HG02870 (cell line): ENCODE measurements at regions not wholly inside any gene's neighbourhood (a gene's known extent, or its start where the extent isn't known, plus 50 kb on each side); places are given as distances from the start of the nearest gene placed in this dataset.

Source experiments
- ATAC-seq: cut with Tn5 transposase; IDR thresholded peaks from one replicate; pipeline ENCODE4 v1.9.1; 2021; ENCODE audit warnings: mild to moderate bottlenecking, moderate library complexity; ENCODE audit not compliant: unreplicated experiment

- no peak for ATAC-seq
These were observed 422.5 kb downstream of the CMPK2 start for GRCh38 chr2:6443061-6443823.

GRCh38 chr2:6444514-6444913 lies 421.2 kb downstream of the CMPK2 start:
- ATAC-seq = no peak

GRCh38 chr2:6445156-6445555 lies 420.6 kb downstream of the CMPK2 start:
- no peak for ATAC-seq

GRCh38 chr2:6446938-6447608 lies 418.6 kb downstream of the CMPK2 start:
- ATAC-seq = no peak

DNA sequence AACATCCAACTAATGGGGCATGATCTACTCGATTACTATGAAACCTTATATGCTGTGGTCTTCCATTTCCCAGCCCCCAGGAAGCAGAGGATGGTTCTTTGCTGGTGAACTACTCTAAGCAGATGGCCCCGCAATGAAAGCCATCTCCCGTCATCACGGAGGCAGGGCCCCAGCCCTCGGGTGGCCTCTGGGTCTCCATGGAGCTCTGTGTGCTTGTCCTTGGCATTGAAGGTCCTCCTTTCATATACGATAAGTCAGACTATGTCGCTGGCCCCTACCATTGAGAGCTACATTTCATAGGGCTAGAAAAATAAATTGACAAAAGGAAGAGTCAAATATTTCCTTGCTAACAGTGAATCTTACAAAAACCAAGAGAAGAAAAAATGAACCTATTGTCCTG lies 416.8 kb downstream of the CMPK2 start:
- no peak for ATAC-seq

GRCh38 chr2:6449343-6449742 lies 416.4 kb downstream of the CMPK2 start:
- ATAC-seq = no peak

DNA sequence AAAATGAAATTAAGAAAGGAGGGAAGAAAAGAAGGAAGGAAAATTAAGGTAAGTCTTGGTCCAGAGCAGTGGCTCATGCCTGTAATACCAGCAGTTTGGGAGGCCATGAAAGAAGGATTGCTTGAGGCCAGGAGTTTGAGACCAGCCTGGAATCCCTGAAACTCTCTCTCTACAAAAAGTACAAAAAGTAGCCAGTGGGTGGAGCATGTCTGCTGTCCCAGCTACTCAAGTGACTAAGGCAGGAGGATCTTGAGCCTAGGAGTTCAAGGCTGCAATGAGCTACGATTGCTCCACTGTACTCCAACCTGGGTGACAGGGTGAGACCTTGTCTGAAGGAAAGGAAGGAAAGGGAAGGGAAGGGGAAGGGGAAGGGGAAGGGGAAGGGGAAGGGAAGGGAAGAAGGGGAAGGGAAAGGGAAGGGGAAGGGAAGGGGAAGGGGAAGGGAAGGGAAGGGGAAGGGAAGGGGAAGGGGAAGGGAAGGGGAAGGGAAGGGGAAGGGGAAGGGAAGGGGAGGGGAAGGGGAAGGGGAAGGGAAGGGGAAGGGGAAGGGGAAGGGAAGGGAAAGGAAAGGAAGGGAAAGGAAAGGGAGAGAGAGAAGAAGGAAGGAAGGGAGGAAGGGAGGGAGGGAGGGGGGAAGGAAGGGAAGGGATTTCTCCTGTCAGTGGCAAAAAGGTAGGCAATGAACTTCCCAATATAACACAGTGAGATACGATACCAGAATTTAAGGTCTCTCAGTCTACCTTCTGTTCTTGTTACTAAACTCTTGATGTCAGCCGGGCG lies 412.8 kb downstream of the CMPK2 start:
- ATAC-seq = no peak

DNA sequence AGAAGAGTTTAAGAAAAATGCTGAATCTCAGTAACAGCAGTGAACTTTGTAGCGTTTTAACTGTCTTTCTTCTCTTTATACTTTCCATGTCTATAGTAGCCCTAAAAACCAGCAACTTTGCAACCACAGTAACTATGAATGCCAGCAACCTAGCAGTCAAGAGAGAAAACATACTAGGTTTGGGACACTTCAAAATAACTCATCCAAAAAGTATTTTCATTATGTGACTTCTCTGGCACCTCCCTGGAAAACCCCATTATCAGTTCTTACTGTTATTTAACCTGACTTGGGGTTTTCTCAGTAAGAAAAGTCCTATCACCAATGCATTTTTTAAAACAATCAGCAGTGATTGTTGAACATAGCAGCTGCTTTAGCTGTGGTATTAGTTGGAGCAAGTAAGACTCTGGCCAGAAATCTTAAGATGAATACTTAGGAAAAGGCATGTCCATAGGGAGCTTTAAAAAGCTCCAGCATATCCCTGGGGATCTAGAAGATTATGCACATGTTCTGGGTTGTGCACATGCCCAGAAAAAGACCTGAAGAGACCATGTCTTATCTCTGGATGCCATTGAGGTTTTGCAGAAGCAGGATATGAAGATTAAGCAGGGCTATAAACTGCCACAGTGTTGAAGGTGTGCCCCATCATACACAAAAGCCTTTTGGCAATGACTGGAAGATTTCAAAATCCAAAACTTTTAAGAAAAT lies 411.3 kb downstream of the CMPK2 start:
- ATAC-seq = peak; percentile 52

- no peak for ATAC-seq
These were observed 406.6 kb downstream of the CMPK2 start for GRCh38 chr2:6459138-6459537.

DNA sequence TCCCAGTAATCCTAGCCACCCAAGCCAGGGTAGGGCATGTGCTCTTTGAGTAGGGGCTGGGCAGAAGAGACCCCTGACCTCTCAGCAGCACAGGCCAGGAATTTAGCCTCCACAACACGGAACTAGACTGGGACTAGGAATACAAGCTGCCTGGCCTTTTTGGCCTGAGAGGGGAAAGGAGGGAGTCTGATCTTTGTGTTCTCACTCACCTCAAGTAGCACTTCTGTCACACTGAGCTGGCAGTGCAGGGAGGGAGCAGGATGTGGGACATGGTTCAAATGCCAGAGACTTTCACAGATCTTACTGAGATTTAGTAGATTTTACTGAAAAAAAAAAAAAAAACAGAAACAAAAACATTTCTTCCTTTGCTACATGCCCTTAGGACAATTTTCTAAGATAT lies 395.2 kb downstream of the CMPK2 start:
- ATAC-seq = no peak

GRCh38 chr2:6471419-6471818 lies 394.3 kb downstream of the CMPK2 start:
- ATAC-seq = no peak

GRCh38 chr2:6474161-6475140 lies 391.3 kb downstream of the CMPK2 start:
- peak; percentile 49 for ATAC-seq

- peak; percentile 80 for ATAC-seq
These were observed 390.4 kb downstream of the CMPK2 start for GRCh38 chr2:6475155-6475940.

DNA sequence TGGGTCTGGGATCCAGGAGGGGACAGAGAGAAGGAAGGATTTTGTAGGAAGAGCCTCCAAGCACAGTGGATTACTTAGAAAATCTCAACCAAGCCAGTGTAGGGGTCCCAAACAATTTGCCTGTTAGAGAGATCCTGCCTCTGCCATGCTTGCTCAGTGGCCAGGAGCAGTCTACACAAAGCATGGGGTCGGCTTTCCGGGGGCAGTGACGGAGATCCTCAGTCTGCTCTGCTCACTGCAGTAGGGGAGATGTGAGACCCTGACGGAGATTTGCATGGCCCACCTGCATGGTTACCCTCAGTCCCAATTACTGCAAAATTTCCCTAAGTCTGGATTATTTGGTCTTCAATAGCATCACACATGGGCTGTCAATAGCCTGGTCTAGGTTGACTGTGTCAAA lies 385.2 kb downstream of the CMPK2 start:
- ATAC-seq = no peak

DNA sequence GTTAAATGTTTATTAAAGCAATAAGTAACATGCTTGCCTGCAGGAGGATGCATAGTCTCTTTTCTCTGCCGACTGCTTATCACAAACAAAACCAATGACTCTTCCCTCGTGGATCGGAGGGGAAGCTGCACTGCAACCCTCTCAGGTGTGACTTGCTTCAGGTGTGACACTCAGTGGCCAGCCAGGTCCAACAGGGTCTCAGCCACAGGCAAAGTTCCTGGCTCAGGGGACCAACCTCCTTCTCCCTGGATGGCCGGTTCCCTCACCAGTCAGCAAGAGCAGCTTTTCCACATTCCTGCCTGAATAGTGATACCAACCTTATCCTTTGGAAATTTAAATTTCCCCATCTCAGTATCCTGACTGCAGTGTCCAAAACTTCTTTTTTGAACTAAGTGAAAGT lies 383.5 kb downstream of the CMPK2 start:
- ATAC-seq = no peak

DNA sequence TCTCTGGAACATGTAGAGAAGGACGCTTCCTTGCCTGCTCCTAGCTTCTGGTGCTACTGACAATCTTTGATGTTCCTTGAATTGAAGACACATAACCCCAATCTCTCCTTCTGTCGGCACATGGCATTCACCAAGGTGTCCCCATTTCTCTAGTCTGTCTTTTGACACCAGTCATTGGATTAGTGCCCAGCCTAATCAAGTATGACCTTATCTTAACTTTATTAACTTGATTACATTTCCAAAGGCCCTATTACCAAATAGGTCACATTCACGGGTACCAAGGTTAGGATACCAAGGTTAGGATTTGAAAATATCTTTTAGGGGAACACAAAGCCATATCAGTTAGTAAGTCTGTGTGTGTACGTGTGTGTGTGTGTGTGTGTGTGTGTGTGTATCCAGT lies 377.9 kb downstream of the CMPK2 start:
- ATAC-seq = no peak

GRCh38 chr2:6492573-6492972 lies 373.1 kb downstream of the CMPK2 start:
- ATAC-seq = no peak

DNA sequence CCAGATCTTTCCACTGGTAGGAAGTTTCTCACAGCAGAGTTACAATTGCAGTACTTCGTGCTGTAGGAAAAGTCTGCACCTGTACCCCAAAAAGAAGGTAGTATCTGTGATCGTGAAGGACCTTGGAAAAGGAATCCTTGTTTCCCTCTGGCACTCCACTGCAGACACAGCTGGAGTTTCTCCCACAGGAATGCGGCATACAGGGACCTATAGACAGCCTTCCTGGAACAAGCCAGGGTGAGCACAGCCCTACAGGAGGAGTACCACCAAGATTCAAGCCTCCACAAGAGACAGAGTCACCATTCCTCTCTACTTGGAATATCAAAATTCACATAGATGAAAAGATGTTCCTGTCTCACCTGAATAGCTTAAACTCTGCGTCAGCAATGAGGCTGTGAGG lies 372.4 kb downstream of the CMPK2 start:
- ATAC-seq = no peak

- ATAC-seq = no peak
These were observed 372.0 kb downstream of the CMPK2 start for GRCh38 chr2:6493669-6494068.
